ENCODE measurements at regions not wholly inside any gene's neighbourhood (a gene's known extent, or its start where the extent isn't known, plus 50 kb on each side); places are given as distances from the start of the nearest gene placed in this dataset.

GRCh38 chr6:98578016-98578415 lies 256.4 kb upstream of the POU3F2 start:
- DNase-seq = no peak

GRCh38 chr6:98579079-98579478 lies 255.3 kb upstream of the POU3F2 start:
- DNase-seq = no peak

GRCh38 chr6:98579941-98580340 lies 254.4 kb upstream of the POU3F2 start:
- DNase-seq = no peak

- no peak for DNase-seq
Observed at GRCh38 chr6:98581705-98582104, 252.7 kb upstream of the POU3F2 start.

- DNase-seq = no peak
Observed at GRCh38 chr6:98583506-98583905, 250.9 kb upstream of the POU3F2 start.

- DNase-seq = no peak
Observed at GRCh38 chr6:98586163-98586562, 248.2 kb upstream of the POU3F2 start.

GRCh38 chr6:98587555-98587954 lies 246.8 kb upstream of the POU3F2 start:
- no peak for DNase-seq

- DNase-seq = no peak
Observed at GRCh38 chr6:98589536-98589935, 244.8 kb upstream of the POU3F2 start.

- no peak for DNase-seq
Observed at GRCh38 chr6:98590136-98590681, 244.2 kb upstream of the POU3F2 start.

- DNase-seq = no peak
Observed at GRCh38 chr6:98590997-98591396, 243.4 kb upstream of the POU3F2 start.

- no peak for DNase-seq
Observed at GRCh38 chr6:98593676-98594075, 240.7 kb upstream of the POU3F2 start.

GRCh38 chr6:98601716-98602115 lies 232.7 kb upstream of the POU3F2 start:
- DNase-seq = no peak

- DNase-seq = no peak
Observed at GRCh38 chr6:98605705-98606104, 228.7 kb upstream of the POU3F2 start.

GRCh38 chr6:98627129-98627775 lies 207.1 kb upstream of the POU3F2 start:
- DNase-seq = no peak

GRCh38 chr6:98633886-98634285 lies 200.5 kb upstream of the POU3F2 start:
- no peak for DNase-seq

GRCh38 chr6:98634569-98634968 lies 199.8 kb upstream of the POU3F2 start:
- DNase-seq = no peak

GRCh38 chr6:98635191-98635590 lies 199.2 kb upstream of the POU3F2 start:
- DNase-seq = no peak

- no peak for DNase-seq
Observed at GRCh38 chr6:98636941-98637340, 197.4 kb upstream of the POU3F2 start.

- no peak for DNase-seq
Observed at GRCh38 chr6:98639089-98639635, 195.2 kb upstream of the POU3F2 start.

- no peak for DNase-seq
Observed at GRCh38 chr6:98640366-98640765, 194.0 kb upstream of the POU3F2 start.

- no peak for DNase-seq
Observed at GRCh38 chr6:98641949-98642719, 192.2 kb upstream of the POU3F2 start.

- no peak for DNase-seq
Observed at GRCh38 chr6:98644063-98644462, 190.3 kb upstream of the POU3F2 start.

- no peak for DNase-seq
Observed at GRCh38 chr6:98648211-98648914, 186.0 kb upstream of the POU3F2 start.
